ENCODE measurements at regions not wholly inside any gene's neighbourhood (a gene's known extent, or its start where the extent isn't known, plus 50 kb on each side); places are given as distances from the start of the nearest gene placed in this dataset.

DNA sequence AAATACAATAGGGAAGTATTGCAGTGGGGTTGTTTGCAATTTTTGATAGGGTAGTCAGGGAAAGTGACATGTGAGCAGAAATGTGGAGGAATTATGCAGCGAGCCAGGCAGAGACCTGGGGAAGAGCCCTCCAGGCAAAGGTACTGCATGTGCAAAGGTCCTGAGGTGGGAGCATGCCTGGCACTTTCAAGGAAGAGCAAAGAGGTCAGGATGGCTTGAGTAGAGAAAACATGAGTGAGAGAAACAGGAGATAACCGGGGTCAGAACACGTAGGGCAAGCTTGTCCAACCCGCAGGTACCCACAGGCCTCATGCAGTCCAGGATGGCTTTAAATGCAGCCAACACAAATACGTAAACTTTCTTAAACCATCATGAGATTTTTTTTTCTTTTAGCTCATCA, 71.0 kb downstream of the COQ2 start:
- no peak overlapping the region for H3K4me3 ChIP-seq (ENCODE audit: low read depth, low read length)
- DNase-seq (ENCODE audit: low read depth): no peak
- TF ChIP-seq, protein P1, sequence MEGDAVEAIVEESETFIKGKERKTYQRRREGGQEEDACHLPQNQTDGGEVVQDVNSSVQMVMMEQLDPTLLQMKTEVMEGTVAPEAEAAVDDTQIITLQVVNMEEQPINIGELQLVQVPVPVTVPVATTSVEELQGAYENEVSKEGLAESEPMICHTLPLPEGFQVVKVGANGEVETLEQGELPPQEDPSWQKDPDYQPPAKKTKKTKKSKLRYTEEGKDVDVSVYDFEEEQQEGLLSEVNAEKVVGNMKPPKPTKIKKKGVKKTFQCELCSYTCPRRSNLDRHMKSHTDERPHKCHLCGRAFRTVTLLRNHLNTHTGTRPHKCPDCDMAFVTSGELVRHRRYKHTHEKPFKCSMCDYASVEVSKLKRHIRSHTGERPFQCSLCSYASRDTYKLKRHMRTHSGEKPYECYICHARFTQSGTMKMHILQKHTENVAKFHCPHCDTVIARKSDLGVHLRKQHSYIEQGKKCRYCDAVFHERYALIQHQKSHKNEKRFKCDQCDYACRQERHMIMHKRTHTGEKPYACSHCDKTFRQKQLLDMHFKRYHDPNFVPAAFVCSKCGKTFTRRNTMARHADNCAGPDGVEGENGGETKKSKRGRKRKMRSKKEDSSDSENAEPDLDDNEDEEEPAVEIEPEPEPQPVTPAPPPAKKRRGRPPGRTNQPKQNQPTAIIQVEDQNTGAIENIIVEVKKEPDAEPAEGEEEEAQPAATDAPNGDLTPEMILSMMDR (IDR thresholded peaks at IDR 0.05; ENCODE audit: low read depth, low read length): no peak
- TF ChIP-seq, protein P2, sequence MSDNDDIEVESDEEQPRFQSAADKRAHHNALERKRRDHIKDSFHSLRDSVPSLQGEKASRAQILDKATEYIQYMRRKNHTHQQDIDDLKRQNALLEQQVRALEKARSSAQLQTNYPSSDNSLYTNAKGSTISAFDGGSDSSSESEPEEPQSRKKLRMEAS (IDR thresholded peaks at IDR 0.05; ENCODE audit: low read depth, low read length): no peak
- no peak for TF ChIP-seq MYC (IDR thresholded peaks at IDR 0.05; ENCODE audit: low read depth, low read length)
- no peak for TF ChIP-seq POLR2A (IDR thresholded peaks at IDR 0.05; ENCODE audit: extremely low read depth, insufficient read length)

DNA sequence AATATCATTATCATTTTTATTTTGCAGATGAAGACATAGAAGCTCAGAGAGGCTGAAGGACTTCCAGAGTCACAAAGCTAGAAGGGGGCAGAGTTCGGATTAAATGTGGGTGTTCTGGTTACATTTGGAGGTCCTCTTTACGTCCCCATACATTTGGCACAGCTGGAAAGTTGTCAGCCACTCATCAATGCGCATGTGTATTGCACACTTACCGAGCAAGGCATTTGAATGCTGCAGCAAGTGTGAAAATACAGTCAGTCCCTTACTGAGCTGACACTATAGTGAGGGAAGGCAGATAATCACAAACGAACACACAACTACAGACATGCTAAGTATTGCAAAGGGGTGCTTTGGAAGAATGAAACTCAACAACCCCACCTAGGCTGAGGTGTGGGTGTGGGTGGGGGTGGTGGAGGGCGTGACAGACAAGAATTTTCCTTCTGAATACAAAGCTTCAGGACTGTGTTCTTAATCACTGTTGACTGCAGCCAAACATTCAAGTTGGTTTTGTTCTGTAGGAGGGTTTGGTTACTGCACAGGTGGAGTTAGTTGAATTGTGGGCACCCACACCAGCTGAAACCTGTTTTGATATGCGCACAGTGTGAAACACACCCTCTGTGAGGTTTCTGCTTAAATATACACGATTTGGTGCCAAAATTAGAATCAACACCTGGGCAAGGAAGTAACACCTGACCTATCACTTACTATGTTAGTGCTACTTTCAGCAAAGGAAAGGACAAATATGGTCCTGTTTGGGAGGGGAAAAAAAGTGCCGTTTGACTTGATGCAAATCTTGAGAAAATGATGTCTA, 72.4 kb downstream of the COQ2 start:
- TF ChIP-seq, protein P2 (IDR thresholded peaks at IDR 0.05; ENCODE audit: low read depth, low read length): no peak
- H3K4me3 ChIP-seq (ENCODE audit: low read depth, low read length): no peak overlapping the region
- DNase-seq (ENCODE audit: low read depth): no peak

DNA sequence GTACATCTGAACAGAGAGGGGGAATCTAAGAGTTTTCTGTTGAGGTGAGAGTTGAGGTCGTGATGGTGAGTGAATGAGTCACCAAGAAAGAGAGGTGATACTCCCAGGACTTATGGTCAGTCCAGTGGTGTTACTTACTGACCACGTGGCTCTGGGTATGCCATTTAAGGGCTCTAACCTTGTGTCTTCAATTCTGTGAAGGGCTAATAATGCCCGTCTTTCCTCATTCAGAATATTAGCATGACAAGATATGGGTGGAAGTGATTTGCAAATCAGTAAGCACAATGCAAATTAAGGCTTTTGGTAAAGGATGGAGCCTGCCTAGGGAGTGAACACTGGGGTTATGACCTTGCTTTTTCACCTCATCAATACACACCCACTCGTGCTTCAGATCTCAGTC, 75.2 kb downstream of the COQ2 start:
- DNase-seq (ENCODE audit: low read depth): no peak
- TF ChIP-seq MYC (IDR thresholded peaks at IDR 0.05; ENCODE audit: low read depth, low read length): no peak
- no peak overlapping the region for H3K4me3 ChIP-seq (ENCODE audit: low read depth, low read length)

DNA sequence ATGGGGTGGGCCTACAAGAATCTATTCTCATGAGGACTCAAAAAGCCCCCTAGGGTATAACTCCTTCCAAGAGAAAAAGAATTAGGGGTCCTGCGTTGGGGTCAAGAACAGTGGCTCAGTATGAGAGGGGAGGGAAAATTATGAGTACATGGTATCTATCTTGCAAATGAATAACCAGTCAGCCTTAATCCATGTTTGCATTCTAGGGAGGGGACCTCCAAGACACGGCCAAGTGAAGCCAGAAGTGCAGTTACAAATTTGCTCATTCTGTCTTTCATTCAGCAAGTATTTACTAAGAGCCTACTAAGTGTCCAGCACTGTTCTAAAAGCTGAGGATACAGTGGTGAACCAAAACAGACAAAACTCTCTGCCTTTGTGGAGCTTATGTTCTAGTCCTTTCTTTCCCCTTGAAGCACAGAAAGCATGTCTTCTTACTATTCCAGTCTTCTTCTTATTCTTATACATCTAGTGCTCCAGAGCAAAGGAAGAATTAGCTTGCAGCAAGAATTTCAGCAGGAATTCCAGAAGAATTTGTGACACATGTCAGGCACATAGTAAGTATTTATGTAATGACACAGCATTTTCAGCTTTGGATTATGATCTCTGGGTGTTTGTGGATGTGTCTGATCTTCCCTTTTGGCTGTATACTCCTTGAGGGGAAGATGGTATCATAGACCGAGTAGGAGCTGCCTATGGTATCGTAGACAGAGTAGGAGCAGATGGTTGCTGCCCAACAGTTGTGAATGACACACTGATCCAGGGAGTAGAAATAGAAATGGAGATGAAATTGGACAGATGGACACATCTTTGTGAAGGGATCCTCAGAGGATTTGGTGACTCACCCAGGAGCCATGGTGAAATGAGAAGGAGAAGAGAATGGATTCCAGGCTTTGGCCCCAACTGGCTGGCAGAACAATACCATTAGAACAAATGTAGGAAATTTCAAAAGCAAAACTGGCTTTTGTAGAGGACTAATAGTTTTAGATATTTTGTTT, 75.9 kb downstream of the COQ2 start:
- TF ChIP-seq, protein P2 (IDR thresholded peaks at IDR 0.05; ENCODE audit: low read depth, low read length): no peak
- TF ChIP-seq POLR2A (IDR thresholded peaks at IDR 0.05; ENCODE audit: extremely low read depth, insufficient read length) (no peak), MYC (IDR thresholded peaks at IDR 0.05; ENCODE audit: low read depth, low read length) (no peak)
- TF ChIP-seq, protein P1 (IDR thresholded peaks at IDR 0.05; ENCODE audit: low read depth, low read length): no peak
- no peak overlapping the region for H3K4me3 ChIP-seq (ENCODE audit: low read depth, low read length)
- DNase-seq (ENCODE audit: low read depth): no peak

DNA sequence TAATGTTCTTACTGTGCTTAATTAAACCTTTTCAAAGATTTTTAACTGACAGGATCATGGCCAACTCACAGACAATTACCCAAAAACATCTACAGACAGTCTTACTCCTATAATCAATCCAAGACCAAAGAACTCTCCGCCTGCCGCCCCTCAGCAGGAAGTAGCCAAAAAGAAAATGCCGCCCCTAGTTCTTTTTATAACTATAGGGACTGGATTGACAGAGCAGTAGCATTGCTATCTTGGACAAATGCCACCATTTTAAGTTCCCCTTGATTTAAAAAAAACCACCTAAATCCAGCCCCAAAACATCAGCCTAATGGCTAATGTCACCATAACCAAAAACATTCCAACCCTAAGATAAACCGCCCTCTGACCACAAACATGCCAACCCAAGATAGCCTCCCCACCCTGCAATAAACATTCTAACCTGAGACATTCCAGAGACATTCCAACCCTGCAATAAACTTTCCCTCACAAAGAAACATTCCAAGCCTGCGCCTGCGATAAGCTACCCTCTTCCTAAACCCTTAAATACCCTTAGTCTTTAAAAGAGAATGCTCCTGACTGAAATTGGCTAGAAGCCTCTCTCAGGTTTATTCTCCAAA, 77.0 kb downstream of the COQ2 start:
- H3K4me3 ChIP-seq (ENCODE audit: low read depth, low read length): no peak overlapping the region
- TF ChIP-seq POLR2A (IDR thresholded peaks at IDR 0.05; ENCODE audit: extremely low read depth, insufficient read length): no peak
- TF ChIP-seq, protein P1 (IDR thresholded peaks at IDR 0.05; ENCODE audit: low read depth, low read length): no peak
- TF ChIP-seq, protein P2 (IDR thresholded peaks at IDR 0.05; ENCODE audit: low read depth, low read length): no peak
- TF ChIP-seq MYC (IDR thresholded peaks at IDR 0.05; ENCODE audit: low read depth, low read length): no peak
- no peak for DNase-seq (ENCODE audit: low read depth)

DNA sequence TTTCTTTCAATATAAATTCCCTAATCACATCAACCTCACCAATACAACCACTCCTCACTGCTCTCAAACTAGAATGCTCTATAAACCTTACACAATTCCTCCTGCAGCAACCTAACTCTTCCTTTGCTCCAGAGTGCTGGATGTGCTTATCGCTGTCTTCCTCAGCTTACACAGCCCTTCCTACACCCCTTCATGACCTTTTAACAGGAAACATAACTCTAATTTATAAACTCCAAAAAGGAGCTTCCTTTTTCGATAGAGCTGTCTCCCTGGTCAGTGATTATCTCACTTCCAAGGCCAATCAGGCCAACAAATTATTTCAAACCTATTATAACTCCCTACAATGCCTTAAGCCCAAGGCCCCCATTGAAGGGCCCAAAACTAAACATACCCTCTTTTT, 78.8 kb downstream of the COQ2 start:
- TF ChIP-seq, protein P1 (IDR thresholded peaks at IDR 0.05; ENCODE audit: low read depth, low read length): no peak
- TF ChIP-seq MYC (IDR thresholded peaks at IDR 0.05; ENCODE audit: low read depth, low read length) (no peak), POLR2A (IDR thresholded peaks at IDR 0.05; ENCODE audit: extremely low read depth, insufficient read length) (no peak)
- TF ChIP-seq, protein P2 (IDR thresholded peaks at IDR 0.05; ENCODE audit: low read depth, low read length): no peak
- no peak overlapping the region for H3K4me3 ChIP-seq (ENCODE audit: low read depth, low read length)

More for the DNA sequence above, 78.8 kb downstream of the COQ2 start:
- DNase-seq (ENCODE audit: low read depth): no peak

Data from NB4 (cell line).